ENCODE measurements at regions not wholly inside any gene's neighbourhood (a gene's known extent, or its start where the extent isn't known, plus 50 kb on each side); places are given as distances from the start of the nearest gene placed in this dataset.

DNA sequence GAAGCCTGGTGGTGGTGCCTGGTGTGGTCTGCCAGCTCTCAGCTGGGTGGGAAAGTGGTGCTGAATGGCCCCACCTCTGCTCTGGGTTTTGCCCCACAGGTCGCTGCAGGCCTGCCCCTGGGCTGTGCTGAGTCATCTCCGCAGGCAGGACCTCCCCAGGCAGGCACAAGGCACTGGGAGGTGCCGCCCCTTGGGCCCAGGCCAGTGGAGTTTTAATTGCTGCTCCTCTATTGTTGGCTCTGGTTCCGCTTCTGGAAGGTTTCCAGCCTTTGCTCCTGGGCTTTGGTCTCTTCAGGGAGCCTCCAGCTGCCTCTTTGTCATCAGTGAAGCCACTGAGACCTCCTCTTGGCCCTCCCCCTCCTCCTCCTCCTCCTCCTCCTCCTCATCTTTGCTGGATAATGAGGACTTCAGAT is 180.3 kb upstream of the GRB10 start:
- CTCF ChIA-PET, result no interaction called here
- ATAC-seq (peak; percentile 96), DNase-seq (ENCODE audit: low read depth, low spot score) (peak; percentile 86)
- Histone ChIP-seq H3K36me3 (ENCODE audit: control insufficient read depth in 1 of 2, insufficient read depth in 2 of 2, low read length in 2 of 2) (no peaks in the 10 kb centered on the region), H3K9me2 (ENCODE audit: insufficient read depth) (no peaks in the 10 kb centered on the region), H3K9me3 (ENCODE audit: control insufficient read depth in 1 of 2, insufficient read depth in 1 of 2, low read depth in 1 of 2, low read length in 2 of 2) (no peaks in the 10 kb centered on the region), H3K4me2 (ENCODE audit: low read length) (peak overlapping the region; percentile 75), H3K4me1 (ENCODE audit: control insufficient read depth in 1 of 2, insufficient read depth in 2 of 2, low read length in 2 of 2) (peaks cover 24 to 31% of the 10 kb centered on the region in 2 experiments), H2AFZ (ENCODE audit: low read depth, low read length, poor library complexity, severe bottlenecking) (peak overlapping the region; percentile 87), H4K20me1 (ENCODE audit: insufficient read depth) (no peaks in the 10 kb centered on the region), H3K79me2 (ENCODE audit: insufficient read depth, low read length) (no peaks in the 10 kb centered on the region), H3K4me3 (replicated peaks in 1 of 2; ENCODE audit: low read depth in 1 of 2, low read length in 2 of 2) (peak overlapping the region in 1 of 2 experiments; percentile 42; a peak in 2 of 4 replicates), H3K27me3 (ENCODE audit: insufficient read depth, low read length) (no peaks in the 10 kb centered on the region), H3K9ac (ENCODE audit: low read length) (no peak overlapping the region), H3K27ac (ENCODE audit: low read depth, low read length) (peak overlapping the region; percentile 59)
- POLR2A ChIA-PET, result no interaction called here
- intact Hi-C loops (cut with micrococcal nuclease), result no loop called here
- TF ChIP-seq RAD21 (IDR thresholded peaks at IDR 0.05; ENCODE audit: low read depth) (peak; percentile 22; the same call in 1 of the 2 replicates), CBX3 (IDR thresholded peaks at IDR 0.05; ENCODE audit: low read depth) (peak; percentile 80; the same call in 1 of the 2 replicates), SP1 (IDR thresholded peaks at IDR 0.05; ENCODE audit: low read depth) (peak; percentile 80), POLR2A (IDR thresholded peaks at IDR 0.05; ENCODE audit: borderline replicate concordance, extremely low read depth, insufficient read depth, insufficient read length) (no peak), YY1 (IDR thresholded peaks at IDR 0.05; ENCODE audit: extremely low read depth, insufficient replicate concordance, low read depth, low read length) (no peak), ZNF274 (IDR thresholded peaks at IDR 0.05; ENCODE audit: low read depth, low read length) (no peak), CEBPB (IDR thresholded peaks at IDR 0.05; ENCODE audit: low read depth) (peak; percentile 32; the same call in 1 of the 2 replicates), FOSL1 (IDR thresholded peaks at IDR 0.05; ENCODE audit: low read depth) (peak; percentile 75), JUND (IDR thresholded peaks at IDR 0.05) (peak; percentile 87), POLR2AphosphoS5 (IDR thresholded peaks at IDR 0.05; ENCODE audit: low read depth, low read length) (peak; percentile 69), TCF7L2 (IDR thresholded peaks at IDR 0.05; ENCODE audit: borderline replicate concordance, extremely low read depth, insufficient read depth, insufficient read length) (peak; percentile 97), SIN3A (IDR thresholded peaks at IDR 0.05; ENCODE audit: low read depth) (peak; percentile 61; the same call in 1 of the 2 replicates)
- TF ChIP-seq, protein P1, sequence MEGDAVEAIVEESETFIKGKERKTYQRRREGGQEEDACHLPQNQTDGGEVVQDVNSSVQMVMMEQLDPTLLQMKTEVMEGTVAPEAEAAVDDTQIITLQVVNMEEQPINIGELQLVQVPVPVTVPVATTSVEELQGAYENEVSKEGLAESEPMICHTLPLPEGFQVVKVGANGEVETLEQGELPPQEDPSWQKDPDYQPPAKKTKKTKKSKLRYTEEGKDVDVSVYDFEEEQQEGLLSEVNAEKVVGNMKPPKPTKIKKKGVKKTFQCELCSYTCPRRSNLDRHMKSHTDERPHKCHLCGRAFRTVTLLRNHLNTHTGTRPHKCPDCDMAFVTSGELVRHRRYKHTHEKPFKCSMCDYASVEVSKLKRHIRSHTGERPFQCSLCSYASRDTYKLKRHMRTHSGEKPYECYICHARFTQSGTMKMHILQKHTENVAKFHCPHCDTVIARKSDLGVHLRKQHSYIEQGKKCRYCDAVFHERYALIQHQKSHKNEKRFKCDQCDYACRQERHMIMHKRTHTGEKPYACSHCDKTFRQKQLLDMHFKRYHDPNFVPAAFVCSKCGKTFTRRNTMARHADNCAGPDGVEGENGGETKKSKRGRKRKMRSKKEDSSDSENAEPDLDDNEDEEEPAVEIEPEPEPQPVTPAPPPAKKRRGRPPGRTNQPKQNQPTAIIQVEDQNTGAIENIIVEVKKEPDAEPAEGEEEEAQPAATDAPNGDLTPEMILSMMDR (IDR thresholded peaks at IDR 0.05 in 2 of 3, conservative IDR thresholded peaks at IDR 0.05 in 1 of 3; ENCODE audit: borderline replicate concordance in 1 of 3, insufficient read depth in 1 of 3, low read depth in 2 of 3, low read length in 2 of 3), result 0 out of 6 replicates have a peak, but pooled peaks of 1 of the 3 experiments have one; percentile 5
- TF ChIP-seq, protein P2, sequence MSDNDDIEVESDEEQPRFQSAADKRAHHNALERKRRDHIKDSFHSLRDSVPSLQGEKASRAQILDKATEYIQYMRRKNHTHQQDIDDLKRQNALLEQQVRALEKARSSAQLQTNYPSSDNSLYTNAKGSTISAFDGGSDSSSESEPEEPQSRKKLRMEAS (IDR thresholded peaks at IDR 0.05), result peak; percentile 72
- RAD21 ChIA-PET (ENCODE audit: low non-redundant PET in 1 of 2, low total read pairs in 2 of 2, uncharacterized antibody in 2 of 2, unreplicated experiment in 2 of 2), result no interaction called here
- BruUV-seq (replicated peaks), result no TSS peak
